ENCODE measurements at regions not wholly inside any gene's neighbourhood (a gene's known extent, or its start where the extent isn't known, plus 50 kb on each side); places are given as distances from the start of the nearest gene placed in this dataset.

DNA sequence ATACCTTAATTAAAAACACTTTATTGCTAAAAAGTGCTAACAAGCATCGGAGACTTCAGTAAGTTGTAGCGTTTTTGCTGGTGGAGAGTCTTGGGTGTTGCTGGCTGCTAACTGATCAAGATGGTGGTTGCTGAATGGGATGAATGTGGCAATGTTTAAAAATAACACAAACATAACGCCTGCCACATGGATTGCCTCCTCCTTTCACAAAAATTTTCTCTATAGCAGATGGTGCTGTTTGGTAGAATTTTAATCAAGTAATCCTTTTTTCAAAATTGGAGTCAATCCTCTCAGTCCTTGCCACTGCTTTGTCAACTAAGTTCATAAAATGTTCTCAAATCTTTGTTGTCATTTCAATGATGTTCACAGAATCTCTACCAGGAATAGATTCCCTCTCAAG, 466.8 kb upstream of the TECRL start:
- intact Hi-C loops (cut with micrococcal nuclease) = no loop called here
- no peak overlapping the region for H2BK120ac ChIP-seq (ENCODE audit: low read depth, low read length)
- POLR2A ChIA-PET (ENCODE audit: unreplicated experiment) = no interaction called here
- H2BK5ac ChIP-seq (ENCODE audit: low read depth, low read length, poor library complexity, severe bottlenecking) = no peak overlapping the region
- H2AK5ac ChIP-seq (ENCODE audit: low read depth, low read length) = no peak overlapping the region
- H4K8ac ChIP-seq (ENCODE audit: low read depth in 2 of 2, low read length in 2 of 2) = no peak overlapping the region
- no peaks in the 10 kb centered on the region for H3K27me3 ChIP-seq (ENCODE audit: control insufficient read depth, insufficient read depth, low read length)
- no peak overlapping the region for H2BK20ac ChIP-seq (ENCODE audit: low read depth, low read length)
- no peak overlapping the region for H3K9ac ChIP-seq (ENCODE audit: low read depth, low read length)
- no peak overlapping the region for H2AFZ ChIP-seq (replicated peaks; ENCODE audit: low read length, poor library complexity)
- H3K9me1 ChIP-seq (ENCODE audit: insufficient read depth, low read length) = no peaks in the 10 kb centered on the region
- no peaks in the 10 kb centered on the region for H3K4me1 ChIP-seq (ENCODE audit: control insufficient read depth, insufficient read depth, low read length)
- no peaks in the 10 kb centered on the region for H4K20me1 ChIP-seq (ENCODE audit: insufficient read depth, low read length)
- BruUV-seq (replicated peaks) = no TSS peak
- whole genome bisulfite sequencing, 2 experiments (ENCODE audit: extremely low coverage in 2 of 2, insufficient read length in 1 of 2) = no CpG with 5 or more reads among the region's 3 CpGs
- no peak overlapping the region for H2BK15ac ChIP-seq (ENCODE audit: low read depth, low read length)
- no peak overlapping the region for H2AK9ac ChIP-seq (replicated peaks; ENCODE audit: low read depth, low read length, poor library complexity)
- no peak for TF ChIP-seq USF2 (IDR thresholded peaks at IDR 0.05; ENCODE audit: low read depth, low read length)
- ATAC-seq (ENCODE audit: low read depth) (no peak), DNase-seq (no peak)
- no peak overlapping the region for H3K56ac ChIP-seq (ENCODE audit: extremely low read depth, insufficient read depth, low read length)
- H3K4ac ChIP-seq (ENCODE audit: low read depth, low read length) = no peak overlapping the region
- in situ Hi-C loops (cut with MboI; ENCODE audit: low sequenced_read_pairs) = no loop called here
- no peaks in the 10 kb centered on the region for H3K36me3 ChIP-seq (ENCODE audit: control insufficient read depth, insufficient read depth, low read length)
- no peak overlapping the region for H3K27ac ChIP-seq (ENCODE audit: insufficient read depth, low read length)
- no peak overlapping the region for H3K4me2 ChIP-seq (ENCODE audit: low read depth, low read length)
- H3K79me1 ChIP-seq (ENCODE audit: low read depth in 1 of 2, low read length in 2 of 2) = no peaks in the 10 kb centered on the region
- H3K18ac ChIP-seq (ENCODE audit: low read depth, low read length) = no peak overlapping the region
- H3K9me3 ChIP-seq (ENCODE audit: control insufficient read depth, insufficient read depth, low read length) = no peaks in the 10 kb centered on the region
- no peak overlapping the region for H4K91ac ChIP-seq (ENCODE audit: insufficient read depth, low read depth, low read length)
- no peak overlapping the region for H4K5ac ChIP-seq (ENCODE audit: low read depth, low read length)
- no peak overlapping the region for H3K23ac ChIP-seq (ENCODE audit: low read depth, low read length)
- CTCF ChIA-PET = no interaction called here
- H3K14ac ChIP-seq (replicated peaks; ENCODE audit: low read depth, low read length) = no peak overlapping the region
- dilution Hi-C loops (cut with HindIII; ENCODE audit: low sequenced_read_pairs, unreplicated experiment) = no loop called here
- H3K4me3 ChIP-seq (ENCODE audit: insufficient read depth, low read depth, low read length) = no peak overlapping the region

Measured in IMR-90 (cell line).